ENCODE measurements at regions not wholly inside any gene's neighbourhood (a gene's known extent, or its start where the extent isn't known, plus 50 kb on each side); places are given as distances from the start of the nearest gene placed in this dataset.

GRCh38 chr9:96138616-96139015 lies 163.4 kb downstream of the HSD17B3 start:
- no peaks in the 10 kb centered on the region for H3K79me2 ChIP-seq
- H3K27ac ChIP-seq = no peak overlapping the region

DNA sequence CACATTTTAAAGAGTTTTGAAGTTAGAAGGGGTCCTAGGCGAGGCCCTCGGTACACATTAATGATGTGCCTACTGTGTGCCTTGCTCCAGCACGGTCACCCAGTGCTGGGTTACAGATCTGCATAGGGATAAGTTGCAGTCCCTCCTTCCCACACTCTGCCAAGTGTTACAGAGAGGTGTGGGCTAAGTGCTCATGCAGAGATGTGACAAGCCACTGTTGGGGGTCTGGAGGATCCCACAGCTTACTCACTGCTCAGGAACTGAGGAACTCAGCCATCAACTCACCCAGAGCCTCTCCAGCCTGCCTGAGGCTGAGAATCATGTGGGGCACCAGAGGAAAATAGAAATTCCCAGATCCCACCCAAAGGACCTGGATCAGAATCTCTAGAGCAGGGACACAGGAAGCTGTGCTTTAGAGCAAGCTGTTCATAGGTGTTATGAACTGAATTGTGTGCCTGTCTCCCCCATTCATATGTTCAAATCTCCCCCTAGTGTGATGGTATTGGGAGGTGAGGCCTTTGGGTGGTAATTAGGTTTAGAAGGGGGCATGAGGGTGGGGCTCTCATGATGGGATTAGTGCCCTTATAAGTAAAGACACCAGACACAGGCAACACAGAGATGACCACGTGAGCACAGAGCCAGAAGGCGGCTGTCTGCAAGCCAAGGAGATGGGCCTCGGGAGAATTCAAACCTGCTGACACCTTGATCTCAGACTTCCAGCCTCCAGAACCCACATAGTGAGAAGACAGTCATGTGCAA lies 164.1 kb downstream of the HSD17B3 start:
- Histone ChIP-seq H3K27ac (no peak overlapping the region), H3K4me3 (ENCODE audit: low read depth, low read length) (no peak overlapping the region), H3K36me3 (ENCODE audit: control insufficient read depth, insufficient read depth, low read length) (no peaks in the 10 kb centered on the region), H3K9me3 (ENCODE audit: control insufficient read depth, low read length) (no peaks in the 10 kb centered on the region), H3K27me3 (ENCODE audit: control insufficient read depth, insufficient read depth, low read length) (no peaks in the 10 kb centered on the region), H3K4me2 (ENCODE audit: low read length) (no peak overlapping the region), H2AFZ (no peak overlapping the region), H3K4me1 (peaks cover 3% of the 10 kb centered on the region), H3K79me2 (no peaks in the 10 kb centered on the region), H3K9ac (no peak overlapping the region)
- no peak for TF ChIP-seq CTCF (IDR thresholded peaks at IDR 0.05)

More at GRCh38 chr9:96138616-96139015, 163.4 kb downstream of the HSD17B3 start:
- H2AFZ ChIP-seq = no peak overlapping the region
- peaks cover 3% of the 10 kb centered on the region for H3K4me1 ChIP-seq
- no peaks in the 10 kb centered on the region for H3K27me3 ChIP-seq (ENCODE audit: control insufficient read depth, insufficient read depth, low read length)
- H3K9ac ChIP-seq = no peak overlapping the region
- no peaks in the 10 kb centered on the region for H3K9me3 ChIP-seq (ENCODE audit: control insufficient read depth, low read length)
- H3K4me2 ChIP-seq (ENCODE audit: low read length) = no peak overlapping the region
- H3K4me3 ChIP-seq (ENCODE audit: low read depth, low read length) = no peak overlapping the region
- TF ChIP-seq CTCF (IDR thresholded peaks at IDR 0.05) = no peak
- no peaks in the 10 kb centered on the region for H3K36me3 ChIP-seq (ENCODE audit: control insufficient read depth, insufficient read depth, low read length)

GRCh38 chr9:96136992-96137670 lies 164.8 kb downstream of the HSD17B3 start:
- H3K9ac ChIP-seq = no peak overlapping the region
- H3K79me2 ChIP-seq = no peaks in the 10 kb centered on the region
- H3K27me3 ChIP-seq (ENCODE audit: control insufficient read depth, insufficient read depth, low read length) = no peaks in the 10 kb centered on the region
- no peak overlapping the region for H3K4me2 ChIP-seq (ENCODE audit: low read length)
- peaks cover 3% of the 10 kb centered on the region for H3K4me1 ChIP-seq
- no peak overlapping the region for H3K4me3 ChIP-seq (ENCODE audit: low read depth, low read length)
- H3K9me3 ChIP-seq (ENCODE audit: control insufficient read depth, low read length) = no peaks in the 10 kb centered on the region
- no peak overlapping the region for H2AFZ ChIP-seq
- H3K36me3 ChIP-seq (ENCODE audit: control insufficient read depth, insufficient read depth, low read length) = no peaks in the 10 kb centered on the region
- no peak for TF ChIP-seq CTCF (IDR thresholded peaks at IDR 0.05)
- H3K27ac ChIP-seq = no peak overlapping the region

DNA sequence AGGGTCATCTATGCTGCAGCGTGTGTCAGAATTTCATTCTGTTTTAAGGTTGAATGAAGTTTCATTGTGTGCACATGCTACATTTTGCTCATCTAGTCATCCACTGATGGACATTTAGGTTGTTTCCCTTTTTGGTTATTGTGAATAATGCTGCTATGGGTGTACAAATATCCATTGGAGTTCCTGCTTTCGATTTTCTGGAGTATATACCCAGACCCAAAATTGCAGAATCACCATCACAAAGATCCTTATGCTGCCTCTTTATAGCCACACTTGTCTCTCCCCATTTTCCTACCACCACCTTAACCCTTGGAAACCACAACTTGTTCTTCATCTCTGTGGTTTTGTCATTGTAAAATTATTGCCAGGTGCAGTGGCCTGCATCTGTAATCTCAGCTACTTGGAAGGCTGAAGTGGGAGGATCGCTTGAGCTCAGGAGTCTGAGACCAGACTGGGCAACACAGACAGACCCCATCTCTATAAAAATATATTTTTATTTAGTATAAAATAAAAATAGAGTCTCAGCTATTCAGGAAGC lies 166.2 kb downstream of the HSD17B3 start:
- Histone ChIP-seq H3K4me2 (ENCODE audit: low read length) (no peak overlapping the region), H2AFZ (no peak overlapping the region), H3K4me1 (peaks cover 3% of the 10 kb centered on the region), H3K4me3 (ENCODE audit: low read depth, low read length) (no peak overlapping the region), H3K9me3 (ENCODE audit: control insufficient read depth, low read length) (no peaks in the 10 kb centered on the region), H3K79me2 (no peaks in the 10 kb centered on the region), H3K27ac (no peak overlapping the region), H3K9ac (no peak overlapping the region), H3K36me3 (ENCODE audit: control insufficient read depth, insufficient read depth, low read length) (no peaks in the 10 kb centered on the region), H3K27me3 (ENCODE audit: control insufficient read depth, insufficient read depth, low read length) (no peaks in the 10 kb centered on the region)
- no peak for TF ChIP-seq CTCF (IDR thresholded peaks at IDR 0.05)
